Central memory CD8-positive, alpha-beta T cell (primary cell): ENCODE measurements at regions not wholly inside any gene's neighbourhood (a gene's known extent, or its start where the extent isn't known, plus 50 kb on each side); places are given as distances from the start of the nearest gene placed in this dataset.

Experiments
- ATAC-seq: fragments of 150-1000 bp; cut with Tn5 transposase; replicated peaks from 2 replicates; pipeline ENCODE4 v1.10.0; 2022; ENCODE audit warnings: mild to moderate bottlenecking, moderate FRiP score, moderate number of reproducible peaks; ENCODE audit not compliant: poor library complexity, severe bottlenecking; ENCODE audit errors: extremely low read depth
- DNase-seq, 2 donors: peaks; one replicate each; pipeline ENCODE4 v3.0.0; 2021; ENCODE audit warnings: low spot score in 2 of 2
- H3K27ac Mint-ChIP-seq: one replicate; pipeline ENCODE4 v1.8.0; 2022; ENCODE audit warnings: low read depth, mild to moderate bottlenecking, moderate library complexity, mixed read lengths
- H3K27me3 Mint-ChIP-seq: one replicate; pipeline ENCODE4 v1.8.0; 2022; ENCODE audit warnings: mixed read lengths
- H3K36me3 Mint-ChIP-seq: one replicate; pipeline ENCODE4 v1.8.0; 2022; ENCODE audit warnings: mild to moderate bottlenecking, moderate library complexity, mixed read lengths; ENCODE audit not compliant: insufficient read depth
- H3K4me1 Mint-ChIP-seq: one replicate; pipeline ENCODE4 v1.8.0; 2022; ENCODE audit warnings: mixed read lengths
- H3K4me3 Mint-ChIP-seq: one replicate; pipeline ENCODE4 v1.8.0; 2022; ENCODE audit warnings: mild to moderate bottlenecking, moderate library complexity, mixed read lengths
- H3K9me3 Mint-ChIP-seq: one replicate; pipeline ENCODE4 v1.8.0; 2022; ENCODE audit warnings: mixed read lengths

- DNase-seq (no peak), ATAC-seq (no peak)
- H3K27me3 Mint-ChIP-seq = no peaks in the 10 kb centered on the region
- H3K9me3 Mint-ChIP-seq = no peaks in the 10 kb centered on the region
- peaks cover 2% of the 10 kb centered on the region for H3K36me3 Mint-ChIP-seq
- H3K4me3 Mint-ChIP-seq = no peak overlapping the region
- no peak overlapping the region for H3K27ac Mint-ChIP-seq
- H3K4me1 Mint-ChIP-seq = no peaks in the 10 kb centered on the region
Observed at GRCh38 chr12:22979854-22980469, 355.0 kb downstream of the ETNK1 start.

- Mint-ChIP-seq H3K27ac (no peak overlapping the region), H3K36me3 (peaks cover 2% of the 10 kb centered on the region), H3K27me3 (no peaks in the 10 kb centered on the region), H3K4me1 (no peaks in the 10 kb centered on the region), H3K4me3 (no peak overlapping the region), H3K9me3 (no peaks in the 10 kb centered on the region)
- no peak for ATAC-seq
- DNase-seq = no peak
Observed at GRCh38 chr12:22981711-22982110, 356.7 kb downstream of the ETNK1 start.

- no peaks in the 10 kb centered on the region for H3K27me3 Mint-ChIP-seq
- no peak for DNase-seq
- H3K27ac Mint-ChIP-seq = no peak overlapping the region
- no peaks in the 10 kb centered on the region for H3K4me1 Mint-ChIP-seq
- H3K4me3 Mint-ChIP-seq = no peak overlapping the region
- peaks cover 2% of the 10 kb centered on the region for H3K36me3 Mint-ChIP-seq
- no peaks in the 10 kb centered on the region for H3K9me3 Mint-ChIP-seq
- no peak for ATAC-seq
Observed at GRCh38 chr12:22982635-22983034, 357.7 kb downstream of the ETNK1 start.

GRCh38 chr12:22986997-22987396 is 362.0 kb downstream of the ETNK1 start:
- Mint-ChIP-seq H3K4me1 (no peaks in the 10 kb centered on the region), H3K4me3 (no peak overlapping the region), H3K27ac (no peak overlapping the region), H3K27me3 (no peaks in the 10 kb centered on the region), H3K9me3 (no peaks in the 10 kb centered on the region), H3K36me3 (peaks cover 2% of the 10 kb centered on the region)
- ATAC-seq = no peak
- DNase-seq = no peak

GRCh38 chr12:22990501-22990900 is 365.5 kb downstream of the ETNK1 start:
- DNase-seq (no peak), ATAC-seq (no peak)
- no peaks in the 10 kb centered on the region for H3K9me3 Mint-ChIP-seq
- no peak overlapping the region for H3K27ac Mint-ChIP-seq
- H3K27me3 Mint-ChIP-seq = no peaks in the 10 kb centered on the region
- H3K4me3 Mint-ChIP-seq = no peak overlapping the region
- no peaks in the 10 kb centered on the region for H3K36me3 Mint-ChIP-seq
- H3K4me1 Mint-ChIP-seq = no peaks in the 10 kb centered on the region

- H3K36me3 Mint-ChIP-seq = no peaks in the 10 kb centered on the region
- DNase-seq = no peak
- H3K27ac Mint-ChIP-seq = no peak overlapping the region
- H3K27me3 Mint-ChIP-seq = no peaks in the 10 kb centered on the region
- H3K4me3 Mint-ChIP-seq = no peak overlapping the region
- no peaks in the 10 kb centered on the region for H3K9me3 Mint-ChIP-seq
- no peak for ATAC-seq
- no peaks in the 10 kb centered on the region for H3K4me1 Mint-ChIP-seq
Observed at GRCh38 chr12:22991250-22991844, 366.4 kb downstream of the ETNK1 start.

GRCh38 chr12:22993609-22994315 is 368.8 kb downstream of the ETNK1 start:
- ATAC-seq (no peak), DNase-seq (no peak)
- Mint-ChIP-seq H3K36me3 (no peaks in the 10 kb centered on the region), H3K4me1 (no peaks in the 10 kb centered on the region), H3K27me3 (peaks cover 11% of the 10 kb centered on the region), H3K27ac (no peak overlapping the region), H3K9me3 (no peaks in the 10 kb centered on the region), H3K4me3 (no peak overlapping the region)

GRCh38 chr12:22994316-22994675 is 369.3 kb downstream of the ETNK1 start:
- DNase-seq (no peak), ATAC-seq (no peak)
- no peaks in the 10 kb centered on the region for H3K9me3 Mint-ChIP-seq
- no peak overlapping the region for H3K4me3 Mint-ChIP-seq
- peaks cover 11% of the 10 kb centered on the region for H3K27me3 Mint-ChIP-seq
- no peak overlapping the region for H3K27ac Mint-ChIP-seq
- no peaks in the 10 kb centered on the region for H3K36me3 Mint-ChIP-seq
- H3K4me1 Mint-ChIP-seq = no peaks in the 10 kb centered on the region

- no peaks in the 10 kb centered on the region for H3K4me1 Mint-ChIP-seq
- H3K9me3 Mint-ChIP-seq = no peaks in the 10 kb centered on the region
- DNase-seq (no peak), ATAC-seq (no peak)
- no peaks in the 10 kb centered on the region for H3K36me3 Mint-ChIP-seq
- no peak overlapping the region for H3K4me3 Mint-ChIP-seq
- H3K27ac Mint-ChIP-seq = no peak overlapping the region
- peaks cover 11% of the 10 kb centered on the region for H3K27me3 Mint-ChIP-seq
Observed at GRCh38 chr12:23001487-23001886, 376.5 kb downstream of the ETNK1 start.

GRCh38 chr12:23002381-23002780 is 377.4 kb downstream of the ETNK1 start:
- ATAC-seq = no peak
- H3K4me1 Mint-ChIP-seq = no peaks in the 10 kb centered on the region
- H3K36me3 Mint-ChIP-seq = no peaks in the 10 kb centered on the region
- peaks cover 11% of the 10 kb centered on the region for H3K27me3 Mint-ChIP-seq
- DNase-seq = no peak
- no peak overlapping the region for H3K4me3 Mint-ChIP-seq
- no peak overlapping the region for H3K27ac Mint-ChIP-seq
- H3K9me3 Mint-ChIP-seq = no peaks in the 10 kb centered on the region

- no peak for DNase-seq
- H3K9me3 Mint-ChIP-seq = no peaks in the 10 kb centered on the region
- ATAC-seq = no peak
- H3K27ac Mint-ChIP-seq = no peak overlapping the region
- H3K36me3 Mint-ChIP-seq = no peaks in the 10 kb centered on the region
- no peaks in the 10 kb centered on the region for H3K4me1 Mint-ChIP-seq
- H3K4me3 Mint-ChIP-seq = no peak overlapping the region
- no peaks in the 10 kb centered on the region for H3K27me3 Mint-ChIP-seq
Observed at GRCh38 chr12:23004473-23005020, 379.6 kb downstream of the ETNK1 start.

- Mint-ChIP-seq H3K4me1 (no peaks in the 10 kb centered on the region), H3K9me3 (no peaks in the 10 kb centered on the region), H3K4me3 (no peak overlapping the region), H3K36me3 (no peaks in the 10 kb centered on the region), H3K27me3 (no peaks in the 10 kb centered on the region), H3K27ac (no peak overlapping the region)
- DNase-seq (no peak), ATAC-seq (no peak)
Observed at GRCh38 chr12:23005387-23005786, 380.4 kb downstream of the ETNK1 start.

GRCh38 chr12:23006413-23006812 is 381.4 kb downstream of the ETNK1 start:
- no peaks in the 10 kb centered on the region for H3K27me3 Mint-ChIP-seq
- no peaks in the 10 kb centered on the region for H3K4me1 Mint-ChIP-seq
- no peak for DNase-seq
- no peak overlapping the region for H3K4me3 Mint-ChIP-seq
- no peak for ATAC-seq
- no peaks in the 10 kb centered on the region for H3K36me3 Mint-ChIP-seq
- H3K9me3 Mint-ChIP-seq = no peaks in the 10 kb centered on the region
- no peak overlapping the region for H3K27ac Mint-ChIP-seq
